GM21619 (cell line): ENCODE measurements at regions not wholly inside any gene's neighbourhood (a gene's known extent, or its start where the extent isn't known, plus 50 kb on each side); places are given as distances from the start of the nearest gene placed in this dataset.

Experiments used
- ATAC-seq: cut with Tn5 transposase; IDR thresholded peaks from one replicate; pipeline ENCODE4 v1.9.1; 2021; ENCODE audit not compliant: unreplicated experiment

- no peak for ATAC-seq
Measured at GRCh38 chr14:86505808-86506207, 975.9 kb downstream of the FLRT2 start.

- ATAC-seq, result no peak
Measured at GRCh38 chr14:86501611-86502010, 971.7 kb downstream of the FLRT2 start.

DNA sequence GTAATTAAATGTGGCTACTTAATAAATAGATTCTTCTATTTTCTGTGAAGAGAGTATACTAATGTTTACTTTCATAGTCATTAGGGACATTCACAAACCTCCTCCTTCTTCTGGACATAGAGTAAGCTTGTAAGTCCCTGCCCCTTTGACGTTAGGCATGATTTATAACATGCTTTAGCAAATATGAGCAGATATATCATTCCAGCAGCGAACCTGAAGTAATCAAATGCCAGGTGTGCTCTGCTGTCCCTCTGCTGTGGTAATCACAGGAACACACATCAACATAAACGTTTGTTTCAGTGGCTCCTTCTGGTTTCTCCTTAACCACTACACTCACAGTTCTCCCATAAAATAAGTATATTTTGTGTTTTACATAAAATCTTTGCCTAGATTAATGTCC is 961.8 kb downstream of the FLRT2 start:
- ATAC-seq, result no peak

DNA sequence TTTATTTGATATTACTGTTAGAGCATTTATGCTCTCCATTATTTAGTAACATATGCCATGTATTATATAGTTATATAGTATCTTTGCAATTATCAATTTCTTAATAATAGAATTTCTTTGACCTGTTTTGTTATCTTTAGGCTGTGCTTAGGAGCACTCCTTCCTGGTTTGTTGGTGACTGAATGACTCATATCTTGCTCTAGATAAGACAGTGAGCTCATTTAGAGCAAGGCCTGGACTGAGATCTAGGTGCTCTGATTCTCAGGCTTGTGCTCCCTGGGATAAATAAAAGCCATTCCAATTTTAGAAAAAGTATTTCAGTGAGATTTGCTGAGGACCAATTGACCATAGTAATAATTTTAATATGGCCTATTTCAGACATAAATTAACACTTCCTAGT is 951.2 kb downstream of the FLRT2 start:
- ATAC-seq, result no peak

- ATAC-seq, result no peak
Measured at GRCh38 chr14:86464341-86464740, 934.4 kb downstream of the FLRT2 start.

DNA sequence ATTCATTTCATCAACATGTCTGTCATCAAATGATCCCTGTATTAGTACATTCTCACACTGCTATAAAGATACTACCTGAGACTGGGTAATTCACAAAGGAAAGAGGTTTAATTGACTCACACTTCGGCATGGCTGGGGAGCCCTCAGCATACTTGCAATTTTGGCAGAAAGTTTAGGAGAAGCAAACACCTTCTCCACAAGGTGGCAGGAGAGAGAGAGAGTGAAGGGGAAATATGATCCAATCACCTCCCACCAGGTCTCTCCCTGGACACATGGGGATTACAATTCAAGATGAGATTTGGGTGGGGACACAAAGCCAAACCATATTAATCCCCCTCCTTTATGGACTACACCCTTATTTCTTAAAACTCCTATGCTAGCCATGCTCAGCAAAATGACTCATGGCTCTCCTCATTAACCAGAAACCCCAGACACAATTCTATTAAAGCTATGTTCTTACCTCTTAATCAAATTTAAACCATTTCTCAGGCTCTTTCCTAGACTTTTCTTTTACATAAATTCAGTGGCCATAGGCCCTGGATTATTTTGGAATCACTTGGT is 932.3 kb downstream of the FLRT2 start:
- ATAC-seq, result no peak

DNA sequence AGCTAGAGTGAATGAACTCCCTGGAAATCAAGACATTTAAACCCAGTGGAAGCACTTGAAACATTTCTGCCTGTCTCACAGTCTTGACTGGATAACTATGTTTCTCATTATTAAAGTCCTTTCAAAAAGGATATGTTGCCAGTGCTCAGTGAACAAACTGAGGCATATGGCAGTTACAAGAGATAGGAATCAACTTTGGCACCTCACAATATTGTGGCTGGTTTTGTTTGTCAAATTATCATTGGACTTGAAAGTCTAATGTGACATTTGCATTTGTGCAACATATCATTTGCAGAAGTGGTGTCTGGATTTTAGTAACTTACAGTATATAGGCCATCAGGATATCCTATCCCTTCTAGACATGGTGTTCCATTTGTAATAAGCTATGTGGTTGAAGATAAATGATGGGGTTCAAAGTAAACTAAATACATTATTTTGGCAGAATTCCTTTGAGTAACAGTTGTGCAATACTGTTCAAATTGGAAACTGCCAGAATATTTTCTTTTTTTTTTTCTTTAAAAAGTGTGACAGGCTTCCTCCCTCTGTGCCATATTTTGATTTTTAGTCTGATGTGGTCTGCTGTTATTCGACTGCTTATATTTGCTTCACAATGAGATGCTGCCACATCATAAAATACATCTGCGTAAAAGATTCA is 927.7 kb downstream of the FLRT2 start:
- ATAC-seq, result no peak

GRCh38 chr14:86450085-86450484 is 920.1 kb downstream of the FLRT2 start:
- no peak for ATAC-seq

GRCh38 chr14:86442135-86442534 is 912.2 kb downstream of the FLRT2 start:
- no peak for ATAC-seq

DNA sequence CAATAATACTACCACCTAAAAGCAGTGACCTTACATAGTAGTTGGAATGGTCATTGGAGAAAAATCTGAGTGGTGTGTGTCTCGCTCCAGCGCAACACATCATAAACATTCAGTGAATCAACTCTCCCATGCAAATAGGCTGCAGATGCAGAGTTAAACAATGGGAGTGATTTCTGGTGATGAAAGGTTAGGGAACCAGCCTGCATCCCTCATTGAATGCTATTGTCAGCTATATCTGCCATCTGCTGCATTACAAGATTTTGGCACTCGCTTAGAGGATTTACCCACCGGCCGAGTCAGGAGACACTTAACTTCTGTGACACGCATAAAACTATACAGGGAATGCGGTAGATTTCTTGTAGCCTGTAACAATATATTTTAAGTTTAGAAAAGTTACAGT is 900.9 kb downstream of the FLRT2 start:
- ATAC-seq, result no peak

DNA sequence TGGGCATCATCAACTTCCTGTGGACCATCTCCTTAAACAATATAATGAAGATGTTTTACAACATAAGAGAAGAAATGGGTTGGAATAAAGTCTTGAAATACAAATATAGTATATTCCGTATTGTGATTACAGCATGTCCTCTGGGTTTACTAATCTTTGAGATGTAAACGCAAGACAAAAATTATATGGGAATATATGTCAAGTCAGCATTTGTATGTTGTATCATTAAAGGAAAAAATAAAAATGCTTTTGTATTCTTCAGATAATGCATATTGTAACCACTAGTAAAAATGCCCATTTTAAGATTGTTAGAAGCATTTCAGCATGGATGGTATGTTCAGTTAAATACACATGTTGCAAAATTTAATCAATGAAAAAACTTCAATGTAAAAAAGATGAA is 893.3 kb downstream of the FLRT2 start:
- no peak for ATAC-seq

GRCh38 chr14:86420131-86420530 is 890.2 kb downstream of the FLRT2 start:
- no peak for ATAC-seq

- no peak for ATAC-seq
Measured at GRCh38 chr14:86414146-86414545, 884.2 kb downstream of the FLRT2 start.

- no peak for ATAC-seq
Measured at GRCh38 chr14:86404989-86405649, 875.2 kb downstream of the FLRT2 start.

DNA sequence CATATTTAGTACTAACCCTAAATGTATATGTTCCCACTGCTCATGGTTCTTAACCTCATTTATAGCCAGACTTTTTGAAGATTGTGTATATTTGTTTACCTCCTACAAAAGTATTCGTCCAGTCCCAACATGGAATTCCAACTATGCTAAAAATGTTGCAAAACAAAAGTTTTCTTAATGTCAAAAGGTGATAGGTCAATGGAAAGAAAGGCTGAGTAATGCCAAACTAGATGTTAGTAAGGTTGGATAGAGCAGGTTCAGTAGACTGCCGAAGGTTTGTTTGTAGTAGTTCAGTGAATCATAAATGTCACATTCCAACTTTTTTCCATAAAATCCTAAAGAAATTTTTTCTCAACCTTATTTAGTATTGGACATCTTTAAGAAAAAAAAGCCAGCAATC is 874.5 kb downstream of the FLRT2 start:
- no peak for ATAC-seq

DNA sequence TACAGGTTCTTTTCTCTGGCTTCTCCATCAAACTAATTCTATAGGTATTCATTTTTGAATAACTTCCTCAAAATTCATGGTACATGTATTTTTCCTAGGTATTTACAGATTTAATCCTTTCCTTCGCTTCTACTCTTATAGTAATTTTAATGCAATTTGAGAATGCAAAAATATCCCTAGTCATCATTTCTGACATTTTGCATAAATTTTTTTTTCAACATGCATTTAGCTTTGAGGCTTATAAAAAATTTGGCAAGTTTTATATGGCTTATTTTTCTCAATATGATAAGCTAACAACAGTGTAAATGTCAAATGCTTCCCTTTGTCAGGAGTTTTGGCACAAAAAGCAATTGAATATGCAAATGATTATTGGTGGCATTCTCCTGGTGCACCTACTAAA is 872.6 kb downstream of the FLRT2 start:
- ATAC-seq, result no peak

GRCh38 chr14:86391085-86391484 is 861.1 kb downstream of the FLRT2 start:
- no peak for ATAC-seq

GRCh38 chr14:86388216-86388615 is 858.3 kb downstream of the FLRT2 start:
- ATAC-seq, result no peak

DNA sequence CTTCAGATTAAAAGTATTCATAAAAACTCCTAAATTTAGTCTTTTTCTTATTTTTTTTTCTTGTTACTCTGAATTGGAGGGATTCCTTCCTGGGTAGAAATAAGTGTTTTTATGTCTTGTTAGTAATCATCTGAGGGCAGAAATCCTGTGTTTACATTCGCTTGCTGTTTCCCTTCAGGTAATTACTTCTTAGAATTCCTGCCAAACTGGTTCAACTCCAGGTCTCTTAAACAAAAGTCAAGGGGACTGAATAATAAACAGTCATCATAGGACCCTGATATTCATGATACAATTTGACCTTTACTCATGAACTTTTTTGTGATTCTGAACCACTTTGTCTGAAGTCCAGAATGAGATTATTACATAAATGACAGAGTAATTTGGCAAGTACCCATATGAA is 843.9 kb downstream of the FLRT2 start:
- ATAC-seq, result no peak

DNA sequence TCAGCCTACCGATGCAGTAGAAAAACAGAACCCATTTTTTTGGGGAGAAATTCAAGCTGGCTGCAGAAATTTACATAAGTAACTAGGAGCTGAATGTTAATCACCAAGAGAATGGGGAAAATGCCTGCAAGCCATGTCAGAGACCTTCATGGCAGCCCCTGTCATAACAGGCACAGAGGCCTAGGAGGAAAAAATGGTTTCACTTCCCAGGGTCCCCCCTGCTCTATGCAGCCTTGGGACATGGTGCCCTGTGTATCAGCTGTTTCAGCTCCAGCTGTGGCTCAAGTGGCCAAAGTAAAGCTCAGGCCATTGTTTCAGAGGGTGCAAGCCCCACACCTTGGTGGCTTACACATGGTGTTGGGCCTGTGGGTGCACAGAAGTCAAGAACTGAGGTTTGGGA is 842.5 kb downstream of the FLRT2 start:
- no peak for ATAC-seq

DNA sequence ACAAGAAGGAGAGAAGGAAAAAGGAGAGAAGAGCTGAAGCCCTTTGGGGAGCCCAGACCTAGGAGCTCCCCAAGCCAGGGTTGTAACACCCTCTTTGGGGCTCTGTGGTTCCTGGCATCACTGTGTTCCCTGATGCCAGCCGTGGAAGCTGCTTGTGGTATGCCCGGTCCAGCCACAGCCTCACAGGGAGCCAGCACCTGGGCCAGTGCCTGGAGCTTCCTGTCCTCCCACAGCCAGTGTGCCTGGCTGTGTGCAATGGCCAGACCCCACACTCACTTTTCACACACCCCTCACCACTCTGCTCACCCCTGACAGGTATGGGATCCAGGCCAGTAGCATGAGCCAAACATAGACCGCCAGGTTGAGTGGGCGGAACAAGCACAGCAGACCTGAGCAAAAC is 834.7 kb downstream of the FLRT2 start:
- ATAC-seq, result no peak

GRCh38 chr14:86363576-86363975 is 833.6 kb downstream of the FLRT2 start:
- ATAC-seq, result no peak

- no peak for ATAC-seq
Measured at GRCh38 chr14:86363047-86363446, 833.1 kb downstream of the FLRT2 start.
